DOHH2 (cell line): ENCODE measurements at regions not wholly inside any gene's neighbourhood (a gene's known extent, or its start where the extent isn't known, plus 50 kb on each side); places are given as distances from the start of the nearest gene placed in this dataset.

ENCODE experiments used
- H3F3A ChIP-seq: fragments of 200-600 bp; sonication (generic), shearing (Covaris generic); 2 replicates; pipeline ENCODE4 v1.6.0; 2016; ENCODE audit warnings: antibody characterized with exemption, mild to moderate bottlenecking; ENCODE audit not compliant: control insufficient read depth, insufficient read depth
- H3K27ac ChIP-seq: fragments of 200-600 bp; sonication (generic); 2 replicates; pipeline ENCODE4 v1.5.1; 2014; ENCODE audit warnings: low read depth, mild to moderate bottlenecking, low read length, moderate library complexity
- H3K27me3 ChIP-seq: fragments of 200-600 bp; sonication (generic); 2 replicates; pipeline ENCODE4 v1.6.1; 2014; ENCODE audit warnings: mild to moderate bottlenecking, low read length, mixed read lengths; ENCODE audit not compliant: control insufficient read depth
- H3K36me3 ChIP-seq: fragments of 200-600 bp; sonication (generic); 2 replicates; pipeline ENCODE4 v1.6.1; 2014; ENCODE audit warnings: mild to moderate bottlenecking, low read length, moderate library complexity, mixed read lengths; ENCODE audit not compliant: control insufficient read depth
- H3K4me1 ChIP-seq: fragments of 200-600 bp; sonication (generic); 2 replicates; pipeline ENCODE4 v1.6.1; 2014; ENCODE audit warnings: mild to moderate bottlenecking, low read length, mixed read lengths; ENCODE audit not compliant: control insufficient read depth
- H3K4me2 ChIP-seq: fragments of 200-600 bp; sonication (generic); 2 replicates; pipeline ENCODE4 v1.6.0; 2014; ENCODE audit warnings: mild to moderate bottlenecking, low read length, moderate library complexity
- H3K4me3 ChIP-seq: fragments of 200-600 bp; sonication (generic); 2 replicates; pipeline ENCODE4 v1.5.1; 2014; ENCODE audit warnings: mild to moderate bottlenecking, low read length, mixed read lengths
- H3K79me2 ChIP-seq: fragments of 200-600 bp; sonication (generic); 2 replicates; pipeline ENCODE4 v1.6.1; 2014; ENCODE audit warnings: mild to moderate bottlenecking, low read length, mixed read lengths; ENCODE audit not compliant: control insufficient read depth
- H3K9me2 ChIP-seq: fragments of 200-600 bp; sonication (generic); replicated peaks from 2 replicates; pipeline ENCODE4 v1.6.1; 2014; ENCODE audit warnings: mild to moderate bottlenecking, low read length, mixed read lengths; ENCODE audit not compliant: control insufficient read depth
- H3K9me3 ChIP-seq: fragments of 200-600 bp; sonication (generic); 2 replicates; pipeline ENCODE4 v1.6.1; 2014; ENCODE audit warnings: antibody characterized with exemption, low read length, mixed read lengths; ENCODE audit not compliant: control insufficient read depth, insufficient read depth
- H4K20me1 ChIP-seq: fragments of 200-600 bp; sonication (generic); 2 replicates; pipeline ENCODE4 v1.6.0; 2014; ENCODE audit warnings: low read depth, mild to moderate bottlenecking, antibody characterized with exemption, low read length, moderate library complexity; ENCODE audit not compliant: control insufficient read depth, insufficient read depth
- EZH2phosphoT487 ChIP-seq: fragments of 200-600 bp; sonication (generic); IDR thresholded peaks from 2 replicates; pipeline ENCODE4 v1.6.1; 2017; ENCODE audit warnings: borderline replicate concordance, mild to moderate bottlenecking, antibody characterized with exemption, low read length, moderate library complexity, mixed read lengths
- TF ChIP-seq, protein P1 (sequence below): fragments of 200-600 bp; sonication (generic); IDR thresholded peaks from one replicate; pipeline ENCODE4 v1.5.1; 2014; ENCODE audit warnings: antibody characterized with exemption, mild to moderate bottlenecking, low read depth, low read length; ENCODE audit not compliant: poor library complexity, severe bottlenecking

DNA sequence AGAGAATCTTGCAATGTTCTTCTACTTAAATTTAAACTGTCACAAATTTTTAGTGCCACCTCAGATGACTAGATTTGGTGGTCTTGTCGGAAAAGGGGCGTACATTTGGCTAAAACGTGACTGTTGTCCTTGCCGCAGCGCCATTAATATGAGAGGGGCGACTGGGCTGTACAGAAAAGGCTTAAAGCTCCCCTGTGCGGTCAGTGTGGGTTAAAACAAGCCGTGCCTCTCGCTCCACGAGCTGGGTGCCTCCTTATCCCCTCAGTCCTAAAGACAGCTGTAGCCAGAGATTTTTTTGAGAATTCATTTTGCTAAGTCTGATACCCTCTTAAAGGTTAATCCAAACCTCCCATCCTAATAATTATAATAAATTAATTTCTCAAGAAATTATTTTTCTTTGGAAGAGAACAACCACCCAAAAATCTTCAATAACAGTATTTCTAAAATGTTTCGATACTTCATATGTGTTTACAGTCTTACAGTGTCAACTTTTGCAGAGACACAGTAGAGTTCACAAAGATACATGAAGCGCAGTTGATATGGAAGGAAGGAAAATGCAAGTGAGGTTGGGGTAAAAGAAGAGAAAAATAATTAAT, 68.6 kb downstream of the C7orf25 start:
- no peaks in the 10 kb centered on the region for H3K4me1 ChIP-seq
- no peaks in the 10 kb centered on the region for H4K20me1 ChIP-seq
- TF ChIP-seq, protein P1, sequence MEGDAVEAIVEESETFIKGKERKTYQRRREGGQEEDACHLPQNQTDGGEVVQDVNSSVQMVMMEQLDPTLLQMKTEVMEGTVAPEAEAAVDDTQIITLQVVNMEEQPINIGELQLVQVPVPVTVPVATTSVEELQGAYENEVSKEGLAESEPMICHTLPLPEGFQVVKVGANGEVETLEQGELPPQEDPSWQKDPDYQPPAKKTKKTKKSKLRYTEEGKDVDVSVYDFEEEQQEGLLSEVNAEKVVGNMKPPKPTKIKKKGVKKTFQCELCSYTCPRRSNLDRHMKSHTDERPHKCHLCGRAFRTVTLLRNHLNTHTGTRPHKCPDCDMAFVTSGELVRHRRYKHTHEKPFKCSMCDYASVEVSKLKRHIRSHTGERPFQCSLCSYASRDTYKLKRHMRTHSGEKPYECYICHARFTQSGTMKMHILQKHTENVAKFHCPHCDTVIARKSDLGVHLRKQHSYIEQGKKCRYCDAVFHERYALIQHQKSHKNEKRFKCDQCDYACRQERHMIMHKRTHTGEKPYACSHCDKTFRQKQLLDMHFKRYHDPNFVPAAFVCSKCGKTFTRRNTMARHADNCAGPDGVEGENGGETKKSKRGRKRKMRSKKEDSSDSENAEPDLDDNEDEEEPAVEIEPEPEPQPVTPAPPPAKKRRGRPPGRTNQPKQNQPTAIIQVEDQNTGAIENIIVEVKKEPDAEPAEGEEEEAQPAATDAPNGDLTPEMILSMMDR: peak; percentile 17
- no peak for TF ChIP-seq EZH2phosphoT487
- H3K79me2 ChIP-seq: no peaks in the 10 kb centered on the region
- no peaks in the 10 kb centered on the region for H3F3A ChIP-seq
- H3K4me3 ChIP-seq: no peak overlapping the region
- H3K27ac ChIP-seq: no peak overlapping the region
- 0 out of 2 replicates have a peak, but pooled peaks cover 12% of the 10 kb centered on the region for H3K27me3 ChIP-seq
- H3K9me2 ChIP-seq: no peaks in the 10 kb centered on the region
- no peak overlapping the region for H3K4me2 ChIP-seq
- no peaks in the 10 kb centered on the region for H3K9me3 ChIP-seq
- no peaks in the 10 kb centered on the region for H3K36me3 ChIP-seq

DNA sequence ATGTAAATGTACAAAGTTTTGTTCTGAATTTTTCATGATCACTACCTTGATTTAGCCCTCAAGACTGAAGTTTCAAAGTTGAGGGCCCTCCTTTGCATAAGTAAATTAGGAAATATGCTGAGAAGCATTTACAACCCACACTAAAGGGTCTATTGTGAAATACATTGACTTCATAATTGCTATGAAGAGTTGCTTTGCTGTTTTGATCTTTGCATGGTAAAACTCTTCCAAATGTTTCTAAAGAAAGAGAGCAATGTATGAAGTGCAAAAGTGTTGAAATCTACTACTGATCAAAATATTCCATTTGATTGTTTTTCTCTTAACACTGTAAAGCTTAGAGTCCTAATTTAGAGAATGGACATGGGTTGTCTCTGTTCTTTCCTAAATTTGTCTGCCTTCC, 77.2 kb downstream of the C7orf25 start:
- H3F3A ChIP-seq: no peaks in the 10 kb centered on the region
- H3K9me2 ChIP-seq: no peaks in the 10 kb centered on the region
- no peaks in the 10 kb centered on the region for H3K79me2 ChIP-seq
- H3K4me1 ChIP-seq: no peaks in the 10 kb centered on the region
- H3K9me3 ChIP-seq: no peaks in the 10 kb centered on the region
- no peak overlapping the region for H3K27ac ChIP-seq
- H3K36me3 ChIP-seq: no peaks in the 10 kb centered on the region
- no peaks in the 10 kb centered on the region for H4K20me1 ChIP-seq
- no peak overlapping the region for H3K4me3 ChIP-seq
- TF ChIP-seq EZH2phosphoT487: no peak
- TF ChIP-seq, protein P1: no peak
- no peaks in the 10 kb centered on the region for H3K27me3 ChIP-seq
- no peak overlapping the region for H3K4me2 ChIP-seq

DNA sequence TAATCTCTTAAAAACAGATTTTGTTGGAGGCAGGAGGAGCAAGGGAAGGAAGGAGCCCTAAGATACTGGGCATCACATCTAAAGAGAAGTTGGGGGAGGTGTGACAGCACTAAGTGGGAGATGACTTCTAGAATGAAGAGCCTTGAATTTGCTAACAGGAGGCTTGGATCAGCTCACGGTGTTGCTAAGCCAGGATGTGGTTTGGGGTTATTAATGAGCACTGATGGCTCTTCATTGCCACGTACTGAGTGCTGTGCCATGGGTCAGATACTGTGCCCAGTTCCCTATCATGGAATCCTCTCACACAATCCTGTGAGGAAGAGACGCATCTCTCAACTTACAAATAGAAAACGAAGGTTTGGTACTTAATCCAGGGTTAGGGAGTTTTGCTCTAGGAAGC, 78.5 kb downstream of the C7orf25 start:
- Histone ChIP-seq H3K4me1 (no peaks in the 10 kb centered on the region), H3K27ac (no peak overlapping the region), H4K20me1 (no peaks in the 10 kb centered on the region), H3K4me2 (no peak overlapping the region), H3K9me3 (no peaks in the 10 kb centered on the region), H3K9me2 (no peaks in the 10 kb centered on the region), H3K79me2 (no peaks in the 10 kb centered on the region), H3F3A (no peaks in the 10 kb centered on the region), H3K36me3 (no peaks in the 10 kb centered on the region), H3K27me3 (no peaks in the 10 kb centered on the region), H3K4me3 (no peak overlapping the region)
- TF ChIP-seq EZH2phosphoT487: no peak
- TF ChIP-seq, protein P1: no peak
